GM12872 (cell line): ENCODE measurements at regions not wholly inside any gene's neighbourhood (a gene's known extent, or its start where the extent isn't known, plus 50 kb on each side); places are given as distances from the start of the nearest gene placed in this dataset.

Experiments
- TF ChIP-seq, protein P1 (sequence below): IDR thresholded peaks from 3 replicates; pipeline ENCODE4 v1.5.1; 2011; ENCODE audit warnings: low read depth, mild to moderate bottlenecking, low read length, moderate library complexity; ENCODE audit not compliant: insufficient read depth

DNA sequence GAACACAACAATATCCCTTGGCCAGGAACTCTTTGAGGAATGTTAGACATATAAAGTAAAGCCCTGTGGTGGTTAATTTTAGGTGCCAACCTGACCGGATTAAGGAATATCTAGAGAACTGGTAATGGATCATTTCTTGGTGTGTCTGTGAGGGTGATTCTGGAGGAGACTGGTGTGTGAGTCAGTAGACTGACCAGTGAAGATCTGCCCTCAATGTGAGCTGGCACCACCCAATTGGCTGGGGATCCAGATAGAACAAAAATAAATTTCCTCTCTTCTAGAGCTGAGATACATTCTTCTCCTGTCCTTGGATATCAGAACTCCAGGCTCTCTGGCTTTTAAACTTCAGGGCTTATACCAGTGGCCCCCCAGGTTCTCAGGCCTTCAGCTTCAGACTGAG, 56.2 kb upstream of the TNPO1 start:
- TF ChIP-seq, protein P1, sequence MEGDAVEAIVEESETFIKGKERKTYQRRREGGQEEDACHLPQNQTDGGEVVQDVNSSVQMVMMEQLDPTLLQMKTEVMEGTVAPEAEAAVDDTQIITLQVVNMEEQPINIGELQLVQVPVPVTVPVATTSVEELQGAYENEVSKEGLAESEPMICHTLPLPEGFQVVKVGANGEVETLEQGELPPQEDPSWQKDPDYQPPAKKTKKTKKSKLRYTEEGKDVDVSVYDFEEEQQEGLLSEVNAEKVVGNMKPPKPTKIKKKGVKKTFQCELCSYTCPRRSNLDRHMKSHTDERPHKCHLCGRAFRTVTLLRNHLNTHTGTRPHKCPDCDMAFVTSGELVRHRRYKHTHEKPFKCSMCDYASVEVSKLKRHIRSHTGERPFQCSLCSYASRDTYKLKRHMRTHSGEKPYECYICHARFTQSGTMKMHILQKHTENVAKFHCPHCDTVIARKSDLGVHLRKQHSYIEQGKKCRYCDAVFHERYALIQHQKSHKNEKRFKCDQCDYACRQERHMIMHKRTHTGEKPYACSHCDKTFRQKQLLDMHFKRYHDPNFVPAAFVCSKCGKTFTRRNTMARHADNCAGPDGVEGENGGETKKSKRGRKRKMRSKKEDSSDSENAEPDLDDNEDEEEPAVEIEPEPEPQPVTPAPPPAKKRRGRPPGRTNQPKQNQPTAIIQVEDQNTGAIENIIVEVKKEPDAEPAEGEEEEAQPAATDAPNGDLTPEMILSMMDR, result no peak

DNA sequence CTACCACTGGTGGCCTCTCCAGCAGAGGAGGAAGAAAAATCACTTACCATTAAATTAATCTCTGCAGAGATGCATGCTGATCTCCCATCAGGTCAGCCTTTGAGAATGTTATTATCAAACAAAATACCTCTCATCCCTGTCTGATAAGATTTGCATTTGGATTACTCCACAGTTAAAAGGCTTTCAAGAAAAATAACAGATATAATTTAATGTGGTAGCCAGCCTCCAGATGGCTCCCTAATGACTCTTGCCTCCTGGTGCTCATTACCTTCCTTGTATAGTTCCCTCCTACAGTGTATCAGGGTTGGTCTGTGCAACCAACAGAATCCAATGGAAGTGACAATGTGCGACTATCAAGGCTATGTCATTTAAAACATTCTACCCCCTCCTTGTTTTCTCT, 63.6 kb upstream of the TNPO1 start:
- TF ChIP-seq, protein P1, result no peak

GRCh38 chr5:72749362-72749997, 67.0 kb upstream of the TNPO1 start:
- TF ChIP-seq, protein P1, result no peak

- TF ChIP-seq, protein P1, result no peak
These were observed 68.6 kb upstream of the TNPO1 start for GRCh38 chr5:72747826-72748225.

DNA sequence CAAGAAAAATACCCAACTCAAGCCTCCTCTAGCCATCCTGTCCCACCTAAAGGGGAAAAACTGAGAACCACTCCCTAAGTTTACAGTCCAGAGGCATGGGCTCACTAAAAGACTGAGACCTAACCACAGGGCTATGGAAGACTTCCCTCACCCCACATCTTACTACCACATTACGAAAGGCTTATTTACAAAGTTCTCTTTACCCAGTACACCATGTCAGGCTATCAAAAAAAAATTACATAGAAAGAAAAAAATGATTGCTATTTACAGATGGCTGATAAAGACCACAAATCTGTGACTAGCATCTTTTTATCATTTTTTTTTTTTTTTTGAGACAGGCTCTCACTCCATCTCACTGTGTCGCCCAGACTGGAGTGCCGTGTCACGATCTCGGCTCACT, 69.7 kb upstream of the TNPO1 start:
- TF ChIP-seq, protein P1, result no peak

GRCh38 chr5:72744136-72744535, 72.3 kb upstream of the TNPO1 start:
- TF ChIP-seq, protein P1, result no peak

DNA sequence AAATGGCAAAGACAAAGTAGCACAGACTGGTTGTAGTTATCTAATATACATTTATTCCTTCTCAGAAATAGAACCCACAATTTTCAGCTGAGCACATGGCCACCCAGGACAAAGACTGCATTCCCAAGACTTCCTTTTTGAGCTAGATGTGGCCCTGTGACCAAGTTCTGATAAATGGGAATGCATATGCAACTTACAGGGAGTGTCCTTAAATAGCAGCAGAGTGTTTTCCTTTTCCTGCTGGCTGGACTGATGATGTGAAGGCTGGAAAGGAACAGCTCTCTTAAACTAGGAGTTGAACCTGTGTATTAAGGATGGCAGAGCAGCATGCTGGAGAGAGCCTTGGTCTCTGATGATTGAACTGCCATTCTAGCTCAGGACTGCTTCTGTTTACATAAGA, 74.7 kb upstream of the TNPO1 start:
- TF ChIP-seq, protein P1, result no peak
